ENCODE measurements at regions not wholly inside any gene's neighbourhood (a gene's known extent, or its start where the extent isn't known, plus 50 kb on each side); places are given as distances from the start of the nearest gene placed in this dataset.

DNA sequence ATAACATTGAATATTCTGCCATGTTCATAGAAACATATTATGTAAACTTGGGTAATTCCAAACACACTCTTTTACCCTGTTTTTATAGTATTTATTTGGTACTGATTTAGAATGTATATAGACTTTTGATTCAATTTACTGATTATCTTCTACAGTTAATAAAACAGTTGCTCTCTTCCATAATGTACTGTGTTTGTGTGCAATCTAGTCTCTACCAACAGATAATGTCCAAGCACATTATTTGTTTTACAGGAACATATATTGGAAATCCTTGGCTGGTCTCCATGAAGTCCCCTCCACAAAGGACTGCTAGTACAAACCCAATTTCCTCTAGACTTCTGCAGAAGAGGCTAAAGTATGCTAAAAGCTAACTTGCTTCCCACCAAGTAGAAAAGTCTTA, 386.6 kb downstream of the RND3 start:
- H3K56ac ChIP-seq (ENCODE audit: insufficient read length, low read depth, low read length) = no peak overlapping the region
- no peak overlapping the region for H3K27ac ChIP-seq (ENCODE audit: insufficient read length, low read depth, low read length)
- H3K14ac ChIP-seq (ENCODE audit: insufficient read depth, low read length) = no peak overlapping the region
- no peaks in the 10 kb centered on the region for H3K9me3 ChIP-seq (ENCODE audit: control insufficient read depth, low read depth, low read length)
- Mint-ChIP-seq H3K36me3 (ENCODE audit: insufficient read depth in 1 of 3, low read depth in 3 of 3) (peaks cover 0 to 7% (median 0%) of the 10 kb centered on the region in 3 experiments; a peak in 3 of 7 replicates), H3K27me3 (ENCODE audit: low read depth) (no peaks in the 10 kb centered on the region), H3K27ac (no peak overlapping the region), H3K4me1 (no peaks in the 10 kb centered on the region), H3K9me3 (peaks cover 0 to 7% of the 10 kb centered on the region in 2 experiments; a peak in 2 of 5 replicates), H3K4me3 (no peak overlapping the region)
- no peaks in the 10 kb centered on the region for H4K20me1 ChIP-seq (ENCODE audit: control insufficient read depth, insufficient read depth, insufficient read length)
- H4K91ac ChIP-seq (ENCODE audit: insufficient read length, low read depth, low read length) = no peak overlapping the region
- TF ChIP-seq, protein P1, sequence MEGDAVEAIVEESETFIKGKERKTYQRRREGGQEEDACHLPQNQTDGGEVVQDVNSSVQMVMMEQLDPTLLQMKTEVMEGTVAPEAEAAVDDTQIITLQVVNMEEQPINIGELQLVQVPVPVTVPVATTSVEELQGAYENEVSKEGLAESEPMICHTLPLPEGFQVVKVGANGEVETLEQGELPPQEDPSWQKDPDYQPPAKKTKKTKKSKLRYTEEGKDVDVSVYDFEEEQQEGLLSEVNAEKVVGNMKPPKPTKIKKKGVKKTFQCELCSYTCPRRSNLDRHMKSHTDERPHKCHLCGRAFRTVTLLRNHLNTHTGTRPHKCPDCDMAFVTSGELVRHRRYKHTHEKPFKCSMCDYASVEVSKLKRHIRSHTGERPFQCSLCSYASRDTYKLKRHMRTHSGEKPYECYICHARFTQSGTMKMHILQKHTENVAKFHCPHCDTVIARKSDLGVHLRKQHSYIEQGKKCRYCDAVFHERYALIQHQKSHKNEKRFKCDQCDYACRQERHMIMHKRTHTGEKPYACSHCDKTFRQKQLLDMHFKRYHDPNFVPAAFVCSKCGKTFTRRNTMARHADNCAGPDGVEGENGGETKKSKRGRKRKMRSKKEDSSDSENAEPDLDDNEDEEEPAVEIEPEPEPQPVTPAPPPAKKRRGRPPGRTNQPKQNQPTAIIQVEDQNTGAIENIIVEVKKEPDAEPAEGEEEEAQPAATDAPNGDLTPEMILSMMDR (conservative IDR thresholded peaks at IDR 0.05) = no peak
- no peak overlapping the region for H3T11ph ChIP-seq (ENCODE audit: low read length)
- H3K79me1 ChIP-seq (ENCODE audit: insufficient read depth, low read depth, low read length, poor library complexity, severe bottlenecking) = no peaks in the 10 kb centered on the region
- H2BK20ac ChIP-seq (ENCODE audit: low read depth, low read length, poor library complexity, severe bottlenecking) = no peak overlapping the region
- H3K4me1 ChIP-seq (ENCODE audit: insufficient read depth, low read length) = no peaks in the 10 kb centered on the region
- no peak overlapping the region for H2BK120ac ChIP-seq (ENCODE audit: low read depth, low read length, poor library complexity, severe bottlenecking)
- H3K79me2 ChIP-seq (ENCODE audit: insufficient read depth, low read length) = no peaks in the 10 kb centered on the region
- H2BK12ac ChIP-seq (ENCODE audit: insufficient read length, low read depth, low read length) = no peak overlapping the region
- H3K23me2 ChIP-seq (ENCODE audit: insufficient read length, low read depth, low read length, poor library complexity, severe bottlenecking) = no peaks in the 10 kb centered on the region
- H4K5ac ChIP-seq (ENCODE audit: insufficient read length, low read depth, low read length) = no peak overlapping the region
- no peak overlapping the region for H3K4me2 ChIP-seq (ENCODE audit: insufficient read depth, insufficient read length, low read length)
- no peak overlapping the region for H3K9ac ChIP-seq (ENCODE audit: extremely low read depth, insufficient read length, low read length)
- no peak overlapping the region for H3K18ac ChIP-seq (ENCODE audit: insufficient read length, low read depth, low read length)
- H2BK5ac ChIP-seq (ENCODE audit: insufficient read length, low read length) = no peak overlapping the region
- no peak overlapping the region for H4K8ac ChIP-seq (replicated peaks; ENCODE audit: insufficient read length, low read depth, low read length)
- no peak overlapping the region for H3K4ac ChIP-seq (ENCODE audit: low read depth, low read length)
- H2AFZ ChIP-seq (ENCODE audit: low read length) = no peak overlapping the region
- H3K27me3 ChIP-seq (ENCODE audit: insufficient read depth, low read length) = no peaks in the 10 kb centered on the region
- no peak for DNase-seq
- H2BK15ac ChIP-seq (ENCODE audit: low read depth, low read length) = no peak overlapping the region
- H2AK5ac ChIP-seq (ENCODE audit: insufficient read length, low read length) = no peak overlapping the region
- no peak overlapping the region for H3K23ac ChIP-seq (ENCODE audit: insufficient read length, low read depth, low read length)
